Activated CD4-positive, alpha-beta T cell treated with anti-CD3 and anti-CD28 coated beads for 4 hours (primary cell): ENCODE measurements at regions not wholly inside any gene's neighbourhood (a gene's known extent, or its start where the extent isn't known, plus 50 kb on each side); places are given as distances from the start of the nearest gene placed in this dataset.
"Not testable (repeated sequence)": the region's sequence is repeated elsewhere in the genome, so short reads cannot be mapped to it uniquely, and the experiment has no call there.

Experiments
- DNase-seq, 2 donors: peaks; one replicate each; pipeline ENCODE4 v3.0.0-alpha.2; 2020

DNA sequence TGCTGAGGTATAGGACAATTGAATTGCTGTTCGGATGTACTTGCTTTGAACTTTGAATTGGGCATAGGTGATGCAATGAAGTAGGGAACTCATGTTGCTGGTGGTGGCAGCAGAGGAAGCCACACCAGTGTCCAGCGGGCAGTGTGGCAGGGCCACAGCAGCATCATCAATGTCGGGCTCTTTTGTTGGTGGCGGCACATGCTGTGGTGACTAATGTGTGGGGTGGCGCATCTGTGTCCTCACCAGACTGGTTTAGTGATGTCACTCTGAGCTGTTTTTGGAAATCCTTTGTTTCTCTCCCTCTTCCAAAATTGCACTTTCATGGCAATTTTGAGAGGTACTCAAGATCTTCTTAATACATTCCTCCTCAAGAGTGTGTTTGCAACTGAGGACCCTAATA is 187.6 kb downstream of the ETNK1 start:
- no peak for DNase-seq

DNA sequence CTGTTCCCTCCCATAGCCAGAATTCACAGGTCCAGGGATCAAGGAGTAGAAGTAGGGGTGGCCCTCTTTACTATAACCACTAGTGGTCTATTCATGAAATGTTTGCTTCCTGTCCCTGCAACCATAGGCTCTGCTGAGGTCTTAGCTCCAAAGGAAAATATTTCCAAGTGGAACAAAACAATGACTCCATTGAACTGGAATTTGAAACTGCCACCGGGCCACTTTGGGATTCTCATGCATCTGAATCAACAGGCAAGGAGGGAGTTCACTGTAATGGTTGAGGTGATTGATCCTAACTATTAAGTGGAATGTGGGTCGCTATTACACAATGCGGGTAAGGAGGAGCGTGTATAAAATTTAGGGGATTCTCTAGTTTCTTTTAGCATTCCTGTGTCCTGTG is 197.0 kb downstream of the ETNK1 start:
- DNase-seq, result no peak

DNA sequence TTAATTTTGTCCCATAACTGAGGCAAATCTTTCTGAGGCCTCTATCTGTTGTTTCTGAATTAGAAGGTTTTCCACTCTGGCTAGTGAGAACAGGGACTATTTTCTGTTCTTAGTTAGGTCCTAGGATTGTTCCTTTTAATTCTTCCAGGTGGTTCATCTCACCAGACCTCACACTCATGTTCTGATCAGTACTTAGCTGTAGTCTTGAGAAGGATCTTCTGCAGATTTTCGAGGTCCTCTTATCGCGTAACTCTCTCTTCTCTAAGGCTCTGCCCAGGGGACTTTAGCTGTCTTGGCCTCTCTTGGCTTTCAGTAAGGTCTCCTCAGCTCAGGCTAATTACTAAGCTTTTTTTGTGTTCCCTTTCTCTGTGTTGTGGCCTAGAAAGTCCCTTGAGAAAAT is 201.1 kb downstream of the ETNK1 start:
- no peak for DNase-seq

DNA sequence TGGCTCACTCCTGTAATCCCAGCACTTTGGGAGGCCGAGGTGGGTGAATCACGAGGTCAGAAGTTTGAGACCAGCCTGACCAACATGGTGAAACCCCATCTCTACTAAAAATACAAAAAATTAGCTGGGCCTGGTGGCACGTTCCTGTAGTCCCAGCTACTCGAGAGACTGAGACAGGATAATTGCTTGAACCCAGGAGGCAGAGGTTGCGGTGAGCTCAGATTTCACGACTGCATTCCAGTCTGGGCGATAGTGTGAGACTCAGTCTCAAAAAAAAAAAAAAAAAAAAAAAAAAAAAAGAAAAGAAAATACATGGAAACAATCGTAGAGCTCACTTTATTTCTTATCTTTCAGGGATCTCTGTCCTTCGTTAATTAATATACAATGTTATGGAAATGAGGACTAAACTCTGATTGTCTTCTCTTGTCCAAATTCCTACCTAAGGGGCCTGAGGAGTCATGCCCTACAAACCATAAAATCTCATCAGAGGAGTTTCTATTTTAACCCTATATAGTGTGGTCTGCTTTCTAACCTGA is 201.5 kb downstream of the ETNK1 start:
- DNase-seq, result not testable (repeated sequence)

DNA sequence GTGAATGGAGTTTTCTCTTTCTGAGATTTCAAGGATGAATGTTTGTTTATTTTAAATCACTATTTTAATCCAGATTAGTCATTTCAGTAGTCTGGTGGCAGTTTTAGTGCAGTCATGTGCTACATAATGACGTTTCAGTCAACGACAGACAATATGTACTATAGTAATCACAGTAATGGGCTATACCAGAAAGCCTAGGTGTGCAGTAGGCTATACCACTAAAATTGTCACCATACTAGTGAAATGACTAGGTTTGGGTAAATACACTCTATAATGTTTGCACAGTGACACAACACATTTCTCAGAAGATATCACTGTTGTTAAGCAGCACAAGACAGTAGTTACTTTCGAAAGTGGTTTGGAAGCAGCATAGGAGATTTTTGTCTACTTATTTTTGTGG is 203.1 kb downstream of the ETNK1 start:
- no peak for DNase-seq

DNA sequence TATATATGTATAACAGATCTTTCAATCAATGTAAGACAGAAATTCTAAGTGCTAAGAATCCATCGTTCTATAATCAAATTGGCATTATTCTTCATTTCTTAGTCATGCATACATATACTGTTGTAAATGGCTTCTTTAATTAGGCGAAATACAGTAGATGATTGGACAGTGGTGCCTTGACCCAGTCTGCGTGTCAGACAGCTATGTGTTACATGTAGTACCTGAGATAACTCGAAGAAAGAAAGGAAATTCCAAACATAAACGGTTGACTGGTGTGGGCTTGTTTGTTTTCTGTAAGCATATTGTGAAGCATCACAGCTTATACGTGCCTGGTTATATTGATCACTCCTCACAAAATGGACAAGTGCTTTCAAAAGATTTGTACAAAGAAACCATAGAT is 210.5 kb downstream of the ETNK1 start:
- DNase-seq, result no peak

DNA sequence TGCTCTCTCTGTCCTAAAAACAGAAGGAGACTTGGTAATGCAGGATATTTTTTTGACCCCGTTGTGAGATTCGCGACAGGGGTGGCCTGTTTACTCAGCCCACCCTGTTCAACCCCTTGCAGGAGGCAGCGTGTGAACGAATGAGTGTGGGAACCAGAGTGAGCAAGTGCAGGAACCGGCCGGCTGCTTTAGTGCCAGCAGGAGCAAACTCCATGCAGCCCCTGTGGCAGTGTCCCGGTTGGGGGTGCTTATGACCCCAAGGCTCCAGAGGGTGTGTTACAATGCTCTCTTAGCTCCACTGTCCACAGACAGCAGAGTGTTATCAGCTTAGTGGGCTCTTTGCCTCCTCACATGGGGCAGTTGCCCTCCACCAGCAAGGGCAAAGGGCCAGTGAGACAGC is 225.2 kb downstream of the ETNK1 start:
- no peak for DNase-seq

DNA sequence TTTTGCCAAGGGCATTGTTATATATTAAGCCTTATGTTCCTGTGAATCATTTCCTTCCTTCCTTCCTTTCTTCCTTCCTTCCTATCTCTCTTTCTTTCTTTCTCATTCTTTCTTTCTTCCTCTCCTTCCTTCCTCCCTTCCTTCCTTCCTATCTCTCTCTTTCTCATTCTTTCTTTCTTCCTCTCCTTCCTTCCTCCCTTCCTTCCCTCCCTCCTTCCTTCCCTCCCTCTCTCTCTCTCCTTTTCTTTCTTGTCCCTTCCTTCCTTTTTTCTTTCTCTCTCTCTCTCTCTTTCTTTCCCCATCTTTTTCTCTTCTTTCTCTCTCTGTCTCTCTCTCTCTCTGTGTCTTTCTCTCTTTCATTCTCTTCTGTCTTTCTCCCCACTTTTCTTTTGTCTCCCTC is 226.6 kb downstream of the ETNK1 start:
- DNase-seq, result no peak

DNA sequence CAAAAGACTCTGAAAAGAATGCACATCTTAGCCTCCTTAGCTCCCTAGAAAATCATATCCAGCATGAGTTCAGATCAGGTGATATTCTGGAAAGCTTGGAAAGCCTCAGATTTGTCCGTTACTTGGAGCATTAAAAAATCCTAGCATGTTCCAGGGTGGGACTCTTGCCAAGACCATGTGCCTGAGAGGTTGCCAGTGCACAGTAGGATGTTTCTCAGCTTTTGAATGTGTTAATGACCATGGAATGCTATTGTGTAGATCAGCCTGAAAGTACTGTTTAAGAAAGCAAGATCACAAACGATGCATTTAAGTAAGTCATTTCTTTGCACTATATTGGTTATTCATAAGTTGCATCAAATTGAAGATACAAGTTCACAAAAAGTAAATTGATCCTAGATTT is 230.5 kb downstream of the ETNK1 start:
- DNase-seq, result no peak

DNA sequence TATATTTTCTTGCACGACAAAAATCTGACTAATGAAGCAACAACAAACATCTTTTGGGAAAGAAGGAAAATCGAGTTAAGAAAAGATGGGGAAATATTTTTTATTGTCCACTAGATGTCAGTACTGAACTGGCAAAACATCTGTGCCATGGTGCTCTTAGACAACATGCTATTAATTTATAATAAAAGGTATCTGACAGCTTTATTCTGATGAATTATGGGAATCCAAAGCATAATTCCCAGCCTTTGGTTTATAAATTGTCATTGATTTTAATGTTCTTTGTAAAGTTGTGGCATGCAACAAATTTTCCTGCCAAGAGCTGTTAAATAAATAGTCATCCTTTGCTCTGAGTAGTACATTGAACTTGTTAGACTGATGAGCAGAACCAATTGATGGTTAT is 231.2 kb downstream of the ETNK1 start:
- no peak for DNase-seq

DNA sequence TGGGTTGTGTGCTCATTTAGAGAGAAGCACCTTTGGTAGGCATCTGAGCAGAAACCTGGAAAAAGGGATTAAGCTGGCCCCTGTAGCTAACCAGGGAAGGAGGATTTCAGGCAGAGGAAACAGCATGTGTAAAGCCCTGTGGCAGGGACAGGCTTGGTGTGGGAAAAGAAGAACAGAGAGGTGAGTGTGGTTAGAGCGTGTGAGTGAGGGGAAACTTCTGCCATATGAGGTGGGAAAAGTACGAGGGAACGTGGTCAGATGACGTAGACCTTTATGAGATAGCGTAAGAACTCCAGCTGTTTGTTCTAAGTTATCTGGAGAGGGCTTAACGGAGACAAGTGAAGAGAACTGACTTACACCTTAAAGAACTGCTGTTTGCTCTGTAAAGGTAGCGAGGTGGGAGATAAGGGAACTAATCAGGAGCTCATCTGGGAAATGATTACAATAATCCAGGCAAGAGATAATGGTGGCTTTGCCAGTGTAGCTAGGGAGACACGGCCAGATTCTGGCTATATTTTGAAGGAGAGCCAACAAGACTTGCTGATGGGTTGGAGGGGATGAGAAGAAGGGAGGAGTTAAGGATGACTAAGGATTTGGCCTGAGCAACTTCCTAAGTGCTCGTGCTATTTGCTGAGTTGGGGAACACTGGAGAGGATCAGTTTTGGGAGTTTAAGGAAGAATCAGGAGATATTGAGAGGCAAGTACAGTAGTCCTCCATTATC is 234.0 kb downstream of the ETNK1 start:
- no peak for DNase-seq

DNA sequence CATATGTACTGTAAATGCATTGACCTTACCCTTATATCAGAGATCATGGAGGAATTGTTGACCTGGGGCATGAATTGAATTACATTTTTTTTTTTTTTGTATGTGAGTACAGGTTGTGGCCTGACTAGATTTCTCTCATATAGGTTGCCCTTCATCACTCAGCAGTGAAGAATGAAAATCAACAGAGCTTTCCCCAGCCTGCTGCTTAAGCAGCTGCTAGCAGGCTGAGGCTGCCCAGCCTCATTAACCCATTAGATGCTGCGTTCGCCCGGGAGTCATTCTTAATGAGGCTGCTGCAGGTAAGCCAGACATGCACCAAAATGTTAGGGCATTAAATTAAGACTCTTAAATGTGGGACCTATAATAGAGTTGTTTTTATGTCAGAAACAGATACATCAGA is 236.0 kb downstream of the ETNK1 start:
- DNase-seq, result no peak

DNA sequence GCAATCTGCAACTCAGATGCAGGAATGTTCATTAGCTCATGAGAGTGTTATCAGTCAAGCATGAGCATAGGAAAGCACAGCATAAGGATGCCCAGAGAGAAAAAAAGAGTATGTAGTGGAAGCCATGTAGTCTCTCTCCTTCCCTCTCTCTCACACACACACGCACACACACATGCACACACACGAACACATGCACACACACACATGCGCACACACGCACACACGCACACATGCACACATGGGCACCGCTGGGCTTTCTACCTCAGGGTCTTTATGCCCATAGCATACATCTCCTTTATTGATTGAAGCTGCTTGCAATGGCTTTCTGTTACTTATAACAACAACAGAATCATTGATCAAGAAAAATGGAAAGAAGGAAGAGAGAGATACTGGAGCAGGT is 240.9 kb downstream of the ETNK1 start:
- DNase-seq, result no peak

DNA sequence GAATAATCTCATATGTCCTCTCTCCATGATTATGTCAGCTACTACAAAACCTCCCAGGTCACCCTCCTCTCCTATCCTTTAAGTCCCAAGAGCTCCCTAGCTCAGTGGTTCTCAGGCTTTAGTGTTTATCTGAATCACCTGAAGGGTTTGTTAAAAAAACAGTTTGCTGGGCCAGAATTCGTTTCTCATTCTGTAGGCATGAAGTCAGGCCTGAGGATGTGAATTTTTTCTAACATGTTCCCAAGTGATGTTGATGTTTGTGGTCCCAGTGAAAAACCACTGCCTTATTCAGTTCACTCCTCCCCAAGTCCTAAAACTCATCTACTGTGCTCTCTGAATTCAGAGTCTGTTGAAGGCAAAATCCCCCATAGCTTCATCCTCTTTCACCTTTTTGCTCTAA is 241.4 kb downstream of the ETNK1 start:
- DNase-seq, result no peak

DNA sequence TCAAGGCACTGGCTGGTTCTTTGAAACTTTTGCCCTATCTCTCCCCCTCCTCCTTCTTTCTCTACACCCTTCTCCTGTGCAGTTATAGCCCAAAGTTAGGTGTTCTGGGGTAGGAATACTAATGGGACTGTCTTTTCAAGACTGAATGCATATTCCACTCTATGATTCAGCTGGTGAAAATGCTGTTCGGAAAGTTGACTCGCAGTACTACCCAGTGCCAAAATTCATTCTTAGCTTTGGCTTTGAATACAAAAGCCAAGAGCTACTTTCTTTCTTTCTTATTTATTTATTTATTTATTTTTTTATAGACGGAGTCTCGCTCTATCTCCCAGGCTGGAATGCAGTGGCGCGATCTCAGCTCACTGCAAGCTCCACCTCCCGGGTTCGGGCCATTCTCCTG is 249.2 kb downstream of the ETNK1 start:
- DNase-seq, result no peak

DNA sequence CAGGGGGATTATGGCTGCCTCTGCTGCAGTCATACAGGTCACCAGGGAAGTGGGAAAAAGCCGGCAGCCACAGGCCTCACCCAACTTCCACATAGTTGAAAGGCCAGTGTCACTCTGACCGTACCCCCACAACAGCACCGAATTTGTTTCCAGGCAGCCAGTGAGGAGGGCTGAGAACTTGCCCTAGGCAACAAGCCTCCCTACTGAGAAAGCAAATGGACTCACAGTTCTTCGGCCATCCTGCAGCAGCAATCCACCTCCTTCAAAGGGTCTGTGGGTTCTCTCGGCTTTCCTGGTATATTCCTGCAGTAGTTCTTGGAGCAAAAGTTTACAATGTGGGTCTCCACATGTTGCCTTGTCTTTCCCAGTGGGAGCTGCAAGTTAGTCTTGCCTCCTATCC is 251.3 kb downstream of the ETNK1 start:
- DNase-seq, result no peak

DNA sequence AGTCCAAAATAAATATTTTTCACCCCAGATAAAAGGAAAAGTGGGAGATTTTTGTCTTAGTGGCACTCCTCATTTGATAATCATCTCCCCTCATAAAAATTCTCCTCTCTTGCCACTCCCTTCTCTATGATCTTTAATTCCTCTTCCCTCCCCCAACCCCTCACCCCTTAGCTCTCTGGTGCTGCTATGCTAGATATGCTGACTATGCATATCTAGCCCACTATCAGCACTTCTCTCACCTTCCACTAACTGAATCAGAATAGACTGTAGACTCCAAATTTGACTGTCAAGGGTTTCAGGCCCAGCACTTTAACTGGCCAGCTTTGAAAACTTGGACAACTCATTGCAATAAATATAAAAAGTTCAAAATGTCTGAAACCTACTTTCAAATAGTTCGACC is 254.2 kb downstream of the ETNK1 start:
- DNase-seq, result no peak

DNA sequence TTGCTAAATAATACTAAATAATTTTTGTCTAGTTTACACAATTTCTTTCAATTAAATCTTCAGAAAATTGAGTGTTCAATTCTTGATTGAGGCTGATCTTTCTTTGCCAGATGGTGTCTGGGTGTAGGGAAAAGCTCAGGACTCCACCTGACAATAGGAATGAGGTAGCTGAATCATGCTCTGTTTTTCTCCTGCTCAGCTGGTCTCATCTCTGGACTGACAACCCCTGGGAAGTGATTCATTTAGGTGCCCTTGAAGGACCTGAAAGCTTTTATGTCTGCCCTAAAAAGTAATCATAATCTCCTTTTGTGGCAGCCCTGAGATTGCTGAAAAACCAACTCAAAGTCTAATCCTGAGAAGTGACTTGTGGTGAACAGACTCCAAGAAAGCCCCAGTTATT is 255.4 kb downstream of the ETNK1 start:
- DNase-seq, result no peak

DNA sequence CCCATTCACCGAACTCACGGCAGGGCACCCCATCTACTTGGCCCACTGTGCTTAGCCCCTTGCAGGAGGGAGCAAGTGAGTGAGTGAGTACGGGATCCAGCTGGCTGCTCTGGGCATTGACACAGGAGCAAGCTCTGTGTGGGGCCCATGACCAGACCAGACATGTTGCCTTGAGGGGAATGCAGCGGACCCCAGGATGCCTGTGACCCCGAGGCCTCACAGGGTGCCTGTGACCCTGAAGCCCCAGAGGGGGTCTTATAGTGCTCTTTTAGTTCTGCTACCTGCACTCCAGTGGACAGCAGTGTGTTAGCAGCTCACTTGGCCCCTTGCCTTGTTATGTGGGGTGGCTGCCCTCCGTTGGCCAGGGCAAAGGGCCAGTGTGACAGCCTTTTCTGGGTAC is 255.8 kb downstream of the ETNK1 start:
- DNase-seq, result no peak

DNA sequence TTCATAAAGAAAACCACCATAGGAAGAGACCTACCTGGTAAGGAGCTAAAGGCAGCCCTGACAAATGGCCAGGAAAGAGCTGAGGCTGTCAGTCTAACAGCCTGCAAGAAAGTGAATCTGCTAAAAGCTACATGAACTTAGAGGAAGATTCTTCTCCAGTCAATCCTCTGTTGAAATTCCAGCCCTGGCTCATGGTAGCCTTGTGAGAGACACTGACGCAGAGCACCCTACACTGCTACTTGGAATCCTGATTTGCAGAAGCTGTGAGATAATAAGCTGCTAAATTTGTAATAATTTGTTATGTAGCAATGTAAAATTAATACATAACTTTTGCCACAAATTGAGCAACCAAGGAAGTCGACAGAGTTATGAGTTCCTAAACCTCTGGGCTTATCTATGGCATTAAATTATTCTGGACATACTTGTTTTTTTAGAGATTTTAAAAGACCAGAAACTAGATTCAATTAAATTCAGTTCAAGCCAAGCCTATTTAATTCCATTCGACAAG is 257.0 kb downstream of the ETNK1 start:
- DNase-seq, result no peak

DNA sequence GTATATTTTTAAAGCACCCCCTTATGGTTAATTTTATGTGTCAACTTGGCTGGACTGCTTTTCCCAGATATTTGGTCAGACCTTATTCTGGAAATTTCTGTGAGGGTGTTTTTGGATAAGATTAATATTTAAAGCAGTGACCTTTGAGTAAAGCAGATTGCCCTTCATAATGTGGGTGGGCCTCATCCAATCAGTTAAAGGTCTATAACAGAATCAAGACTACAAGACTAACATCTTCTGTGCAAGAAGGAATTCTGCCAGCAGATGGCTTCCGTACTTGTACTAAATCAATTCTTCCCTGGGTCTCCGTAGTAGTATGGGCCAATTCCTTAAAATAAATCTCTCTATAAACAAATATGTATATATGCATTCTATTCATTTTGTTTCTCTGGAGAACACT is 257.6 kb downstream of the ETNK1 start:
- no peak for DNase-seq

DNA sequence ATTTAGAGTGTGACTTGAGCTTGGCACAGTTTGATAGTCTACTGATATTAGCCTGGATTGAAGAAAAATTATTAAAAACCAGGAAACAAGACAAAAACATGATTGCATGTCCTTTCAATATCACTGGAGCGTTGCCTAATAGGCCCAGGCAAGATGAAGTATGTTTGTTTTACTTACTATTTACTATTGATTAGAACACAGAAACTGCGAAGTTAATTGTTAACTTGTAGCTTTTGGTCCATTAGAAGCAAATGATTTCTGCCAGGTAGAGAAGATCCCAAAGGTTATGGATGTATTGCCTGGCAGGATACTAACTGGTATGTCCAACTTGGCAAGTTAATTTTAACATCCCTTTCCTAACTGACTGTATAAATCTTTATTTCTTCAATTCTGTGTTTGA is 268.9 kb downstream of the ETNK1 start:
- no peak for DNase-seq

DNA sequence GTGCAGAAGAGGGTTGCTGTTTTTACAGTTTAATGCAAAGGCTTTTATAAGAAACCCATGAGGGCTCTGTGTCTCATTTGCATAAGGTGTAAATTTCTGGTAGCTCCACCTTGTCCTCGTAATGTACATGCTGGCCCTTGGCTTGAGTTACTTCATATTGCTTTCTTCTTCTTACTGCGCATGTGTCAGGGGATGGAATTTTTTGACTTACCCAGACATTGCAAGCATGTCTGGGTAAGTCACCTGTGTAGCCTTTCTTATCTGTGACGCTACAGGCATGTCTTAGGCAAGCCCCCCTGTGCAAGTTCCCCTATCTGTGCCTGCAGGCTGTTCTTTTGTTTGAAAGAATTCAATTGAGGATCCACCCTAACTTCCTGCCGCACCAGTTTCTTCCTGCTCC is 274.2 kb downstream of the ETNK1 start:
- no peak for DNase-seq

DNA sequence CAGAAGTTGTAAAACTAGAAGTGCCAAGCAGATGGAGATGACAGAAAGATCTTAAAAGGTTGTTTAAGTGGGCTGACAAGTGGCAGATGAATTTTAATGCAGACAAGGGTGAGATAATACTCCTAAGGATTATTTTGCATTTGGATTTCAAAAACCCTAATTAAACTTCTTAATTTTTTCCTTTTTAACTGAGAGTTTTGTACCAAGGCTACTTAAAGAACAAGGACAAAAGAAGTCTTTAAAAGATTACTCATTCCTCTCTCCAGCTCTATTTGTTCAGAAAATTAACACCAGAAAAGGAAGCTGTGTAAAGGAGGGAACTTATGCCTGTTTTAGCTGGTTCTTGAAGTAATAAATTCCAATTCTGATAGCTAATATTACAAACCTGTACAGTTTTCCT is 275.4 kb downstream of the ETNK1 start:
- DNase-seq, result no peak

DNA sequence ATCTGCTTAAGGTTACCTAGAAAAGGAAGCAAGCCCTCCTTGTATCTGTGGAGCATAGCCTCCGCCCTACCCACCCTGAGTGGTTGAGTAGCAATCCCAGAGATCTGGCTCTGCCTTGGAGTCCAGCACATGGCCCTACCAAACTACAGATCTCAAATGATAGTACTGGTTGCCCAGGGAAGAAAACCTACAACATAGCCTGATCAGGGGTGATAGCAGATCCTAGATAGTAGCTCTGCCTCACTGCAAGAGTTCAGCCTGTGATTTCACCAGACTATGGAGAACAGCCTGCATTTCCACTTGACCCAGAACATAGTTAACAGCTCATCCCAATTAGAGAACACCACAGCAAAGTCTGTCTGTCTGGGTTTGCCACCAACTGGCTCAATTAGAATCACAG is 279.5 kb downstream of the ETNK1 start:
- no peak for DNase-seq
